IMR-90 (cell line): ENCODE measurements at regions not wholly inside any gene's neighbourhood (a gene's known extent, or its start where the extent isn't known, plus 50 kb on each side); places are given as distances from the start of the nearest gene placed in this dataset.

Source experiments
- ATAC-seq: fragments of 200-7000 bp; cut with Tn5 transposase; 2 replicates; pipeline ENCODE4 v1.9.1; 2020; ENCODE audit warnings: low read depth, mild to moderate bottlenecking, moderate library complexity
- BruUV-seq: library from RNA; stranded (reverse); fragments of 400-500 nt; replicated peaks from 2 replicates; lab custom pipeline; 2021; lab: Mats Ljungman, UMichigan
- CTCF ChIA-PET: fragments of 300-600 bp; formaldehyde crosslinking; extraction: SDS; loops from one replicate; lab custom pipeline; 2021; ENCODE audit warnings: antibody characterized with exemption; lab: Yijun Ruan, JAX
- POLR2A ChIA-PET: fragments of 300-600 bp; sonication (Branson Sonifier 250); formaldehyde crosslinking; loops from one replicate; lab custom pipeline; 2022; ENCODE audit warnings: antibody characterized with exemption; ENCODE audit not compliant: unreplicated experiment; lab: Charles Lee
- DNase-seq: peaks from one replicate; pipeline ENCODE4 v3.0.0; 2013
- H2AFZ ChIP-seq: replicated peaks from 2 replicates; pipeline ENCODE3; 2013; ENCODE audit warnings: low read length, mild to moderate bottlenecking; ENCODE audit not compliant: poor library complexity
- H2AK5ac ChIP-seq: 2 replicates; pipeline ENCODE4 v1.6.1; 2013; ENCODE audit warnings: low read depth, low read length, inconsistent platforms
- H2AK9ac ChIP-seq: replicated peaks from 2 replicates; pipeline ENCODE3; 2013; ENCODE audit warnings: mild to moderate bottlenecking, low read depth, low read length, moderate library complexity; ENCODE audit not compliant: poor library complexity
- H2BK120ac ChIP-seq: 2 replicates; pipeline ENCODE4 v1.6.1; 2013; ENCODE audit warnings: low read depth, low read length, inconsistent platforms
- H2BK15ac ChIP-seq: 3 replicates; pipeline ENCODE4 v1.6.1; 2013; ENCODE audit warnings: low read depth, low read length, inconsistent platforms
- H2BK20ac ChIP-seq: 2 replicates; pipeline ENCODE4 v1.6.1; 2013; ENCODE audit warnings: low read depth, mild to moderate bottlenecking, inconsistent platforms, low read length, moderate library complexity
- H2BK5ac ChIP-seq: 2 replicates; pipeline ENCODE4 v1.6.1; 2013; ENCODE audit warnings: mild to moderate bottlenecking, low read depth, low read length, inconsistent platforms; ENCODE audit not compliant: poor library complexity, severe bottlenecking
- H3K14ac ChIP-seq: replicated peaks from 2 replicates; pipeline ENCODE4 v1.6.1; 2013; ENCODE audit warnings: low read depth, low read length, inconsistent platforms
- H3K18ac ChIP-seq: 2 replicates; pipeline ENCODE4 v1.6.1; 2013; ENCODE audit warnings: low read depth, low read length, control low read depth
- H3K23ac ChIP-seq: 2 replicates; pipeline ENCODE4 v1.6.1; 2013; ENCODE audit warnings: low read depth, low read length, inconsistent platforms
- H3K27ac ChIP-seq: 2 replicates; pipeline ENCODE4 v1.5.1; 2013; ENCODE audit warnings: mild to moderate bottlenecking, control low read depth, low read length; ENCODE audit not compliant: insufficient read depth
- H3K27me3 ChIP-seq: 2 replicates; pipeline ENCODE4 v1.6.1; 2013; ENCODE audit warnings: low read length; ENCODE audit not compliant: control insufficient read depth, insufficient read depth
- H3K36me3 ChIP-seq: 2 replicates; pipeline ENCODE4 v1.6.1; 2013; ENCODE audit warnings: low read length, mixed read lengths; ENCODE audit not compliant: control insufficient read depth, insufficient read depth
- H3K4ac ChIP-seq: 2 replicates; pipeline ENCODE4 v1.6.1; 2013; ENCODE audit warnings: low read depth, low read length, inconsistent platforms
- H3K4me1 ChIP-seq: 2 replicates; pipeline ENCODE4 v1.6.1; 2013; ENCODE audit warnings: low read length, mixed read lengths; ENCODE audit not compliant: control insufficient read depth, insufficient read depth
- H3K4me2 ChIP-seq: 2 replicates; pipeline ENCODE4 v1.6.1; 2013; ENCODE audit warnings: low read depth, mild to moderate bottlenecking, control low read depth, low read length, moderate library complexity
- H3K4me3 ChIP-seq: 2 replicates; pipeline ENCODE4 v1.5.1; 2013; ENCODE audit warnings: low read depth, mild to moderate bottlenecking, control low read depth, low read length, moderate library complexity; ENCODE audit not compliant: insufficient read depth
- H3K56ac ChIP-seq: 2 replicates; pipeline ENCODE4 v1.6.1; 2013; ENCODE audit warnings: low read length, inconsistent platforms; ENCODE audit not compliant: insufficient read depth; ENCODE audit errors: extremely low read depth
- H3K79me1 ChIP-seq, 2 experiments: 2 replicates each; pipeline ENCODE4 v1.6.1; 2013; ENCODE audit warnings: low read length in 2 of 2, inconsistent platforms in 1 of 2, low read depth in 1 of 2
- H3K9ac ChIP-seq: 2 replicates; pipeline ENCODE4 v1.6.1; 2013; ENCODE audit warnings: low read depth, low read length, control low read depth
- H3K9me1 ChIP-seq: 2 replicates; pipeline ENCODE4 v1.6.1; 2013; ENCODE audit warnings: low read length, inconsistent platforms; ENCODE audit not compliant: insufficient read depth
- H3K9me3 ChIP-seq: 2 replicates; pipeline ENCODE4 v1.6.1; 2013; ENCODE audit warnings: low read length; ENCODE audit not compliant: control insufficient read depth, insufficient read depth
- H4K20me1 ChIP-seq: 2 replicates; pipeline ENCODE4 v1.6.1; 2013; ENCODE audit warnings: low read length, inconsistent platforms; ENCODE audit not compliant: insufficient read depth
- H4K5ac ChIP-seq: 2 replicates; pipeline ENCODE4 v1.6.1; 2013; ENCODE audit warnings: mild to moderate bottlenecking, low read depth, low read length, control low read depth
- H4K8ac ChIP-seq, 2 experiments: 2 replicates each; pipeline ENCODE4 v1.6.1; 2013; ENCODE audit warnings: low read depth in 2 of 2, low read length in 2 of 2, control low read depth in 1 of 2, inconsistent platforms in 1 of 2
- H4K91ac ChIP-seq: 2 replicates; pipeline ENCODE4 v1.6.1; 2013; ENCODE audit warnings: low read depth, low read length, inconsistent platforms; ENCODE audit not compliant: insufficient read depth
- CEBPB ChIP-seq: IDR thresholded peaks from 2 replicates; pipeline ENCODE4 v1.6.1; 2012; ENCODE audit warnings: low read depth, low read length, improper control_type of control experiment
- RCOR1 ChIP-seq: IDR thresholded peaks from 2 replicates; pipeline ENCODE4 v1.6.1; 2012; ENCODE audit warnings: mild to moderate bottlenecking, low read length, improper control_type of control experiment; ENCODE audit not compliant: insufficient replicate concordance
- WGBS, 2 experiments: methylation state at CpG; one replicate each; pipeline versions ENCODE4 v1.1.5 to v1.1.7; 2013; ENCODE audit warnings: missing lambda C conversion rate in 2 of 2; ENCODE audit not compliant: insufficient read length in 1 of 2; ENCODE audit errors: extremely low coverage in 2 of 2; 5-methylcytosine and 5-hydroxymethylcytosine counted together
- dilution Hi-C: fragments of 300-500 bp; cut with HindIII; formaldehyde crosslinking; loops from one replicate; pipeline ENCODE4 v1.14.3; 2018; ENCODE audit warnings: low sequenced_read_pairs; ENCODE audit not compliant: unreplicated experiment
- in situ Hi-C: fragments of 300-500 bp; cut with MboI; formaldehyde crosslinking; loops from 3 replicates; pipeline ENCODE4 v1.14.3; 2019; ENCODE audit warnings: low sequenced_read_pairs, inconsistent platforms, mixed read lengths
- intact Hi-C: fragments of 100-400 bp; cut with micrococcal nuclease; formaldehyde crosslinking; loops from 2 replicates; pipeline ENCODE4 v1.10.0; 2022

GRCh38 chr11:93249459-93250220 is 51.8 kb upstream of the SLC36A4 start:
- WGBS, 2 experiments: no CpG with 5 or more reads among the region's 7 CpGs
- H4K20me1 ChIP-seq: no peaks in the 10 kb centered on the region

More at GRCh38 chr11:93249459-93250220, 51.8 kb upstream of the SLC36A4 start:
- intact Hi-C loops: no loop called here
- H3K9me1 ChIP-seq: no peaks in the 10 kb centered on the region
- H3K56ac ChIP-seq: no peak overlapping the region
- H2BK15ac ChIP-seq: no peak overlapping the region
- DNase-seq (no peak), ATAC-seq (no peak; the same call in 1 of the 2 replicates)
- in situ Hi-C loops: no loop called here
- H3K9me3 ChIP-seq: no peaks in the 10 kb centered on the region
- no peak overlapping the region for H2BK120ac ChIP-seq
- no peak overlapping the region for H2AK5ac ChIP-seq
- H3K9ac ChIP-seq: no peak overlapping the region
- H3K27me3 ChIP-seq: peaks cover 2% of the 10 kb centered on the region
- H3K36me3 ChIP-seq: no peaks in the 10 kb centered on the region
- ChIA-PET CTCF (interaction anchor here (0.7 to 1.6 kb wide), 3 partner anchors 13 to 398 kb away, joined by 3 to 5 read pairs (median 3); no protein-coding TSS in a partner anchor), POLR2A (no interaction called here)
- no TSS peak for BruUV-seq
- no peak overlapping the region for H3K27ac ChIP-seq
- no peak overlapping the region for H3K18ac ChIP-seq
- no peak overlapping the region for H2AFZ ChIP-seq
- no peak overlapping the region for H3K4ac ChIP-seq
- no peak overlapping the region for H3K4me3 ChIP-seq
- TF ChIP-seq RCOR1 (no peak), CEBPB (0 out of 2 replicates have a peak, but pooled peaks have one; percentile 14)
- H3K23ac ChIP-seq: no peak overlapping the region
- no peaks in the 10 kb centered on the region for H3K79me1 ChIP-seq
- no peak overlapping the region for H4K5ac ChIP-seq
- no peak overlapping the region for H2BK20ac ChIP-seq
- no peak overlapping the region for H4K91ac ChIP-seq
- H2AK9ac ChIP-seq: no peak overlapping the region
- H3K14ac ChIP-seq: no peak overlapping the region
- H3K4me1 ChIP-seq: no peaks in the 10 kb centered on the region
- no peak overlapping the region for H3K4me2 ChIP-seq
- dilution Hi-C loops: no loop called here
- H2BK5ac ChIP-seq: no peak overlapping the region
- H4K8ac ChIP-seq: no peak overlapping the region
